ENCODE measurements at regions not wholly inside any gene's neighbourhood (a gene's known extent, or its start where the extent isn't known, plus 50 kb on each side); places are given as distances from the start of the nearest gene placed in this dataset.

- TF ChIP-seq, protein P1, sequence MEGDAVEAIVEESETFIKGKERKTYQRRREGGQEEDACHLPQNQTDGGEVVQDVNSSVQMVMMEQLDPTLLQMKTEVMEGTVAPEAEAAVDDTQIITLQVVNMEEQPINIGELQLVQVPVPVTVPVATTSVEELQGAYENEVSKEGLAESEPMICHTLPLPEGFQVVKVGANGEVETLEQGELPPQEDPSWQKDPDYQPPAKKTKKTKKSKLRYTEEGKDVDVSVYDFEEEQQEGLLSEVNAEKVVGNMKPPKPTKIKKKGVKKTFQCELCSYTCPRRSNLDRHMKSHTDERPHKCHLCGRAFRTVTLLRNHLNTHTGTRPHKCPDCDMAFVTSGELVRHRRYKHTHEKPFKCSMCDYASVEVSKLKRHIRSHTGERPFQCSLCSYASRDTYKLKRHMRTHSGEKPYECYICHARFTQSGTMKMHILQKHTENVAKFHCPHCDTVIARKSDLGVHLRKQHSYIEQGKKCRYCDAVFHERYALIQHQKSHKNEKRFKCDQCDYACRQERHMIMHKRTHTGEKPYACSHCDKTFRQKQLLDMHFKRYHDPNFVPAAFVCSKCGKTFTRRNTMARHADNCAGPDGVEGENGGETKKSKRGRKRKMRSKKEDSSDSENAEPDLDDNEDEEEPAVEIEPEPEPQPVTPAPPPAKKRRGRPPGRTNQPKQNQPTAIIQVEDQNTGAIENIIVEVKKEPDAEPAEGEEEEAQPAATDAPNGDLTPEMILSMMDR (conservative IDR thresholded peaks at IDR 0.05; ENCODE audit: low read depth in 2 of 2) = no peak
- TF ChIP-seq POLR2AphosphoS5 (IDR thresholded peaks at IDR 0.05; ENCODE audit: low read depth) (no peak), REST (IDR thresholded peaks at IDR 0.05; ENCODE audit: unreplicated experiment) (no peak), STAT1 (IDR thresholded peaks at IDR 0.05; ENCODE audit: unreplicated experiment) (no peak), EZH2phosphoT487 (IDR thresholded peaks at IDR 0.05; ENCODE audit: unreplicated experiment) (no peak)
These were observed 51.6 kb upstream of the ATP8B1 start for GRCh38 chr18:57854726-57855125.
